NCI-H510A (cell line): ENCODE measurements at regions not wholly inside any gene's neighbourhood (a gene's known extent, or its start where the extent isn't known, plus 50 kb on each side); places are given as distances from the start of the nearest gene placed in this dataset.
"Not testable (repeated sequence)": the region's sequence is repeated elsewhere in the genome, so short reads cannot be mapped to it uniquely, and the experiment has no call there.

Experiments used
- DNase-seq: peaks from one replicate; lab custom pipeline; 2025; lab: John Stamatoyannopoulos, UW

- DNase-seq, result no peak
Observed at GRCh38 chr3:18189282-18190050, 235.7 kb downstream of the SATB1 start.

- no peak for DNase-seq
Observed at GRCh38 chr3:18188491-18188890, 236.6 kb downstream of the SATB1 start.

GRCh38 chr3:18185624-18186023, 239.5 kb downstream of the SATB1 start:
- no peak for DNase-seq

GRCh38 chr3:18182923-18183322, 242.2 kb downstream of the SATB1 start:
- not testable (repeated sequence) for DNase-seq

- DNase-seq, result no peak
Observed at GRCh38 chr3:18179521-18179920, 245.6 kb downstream of the SATB1 start.

GRCh38 chr3:18177271-18177670, 247.9 kb downstream of the SATB1 start:
- no peak for DNase-seq

GRCh38 chr3:18173891-18174290, 251.2 kb downstream of the SATB1 start:
- DNase-seq, result not testable (repeated sequence)

GRCh38 chr3:18159681-18160080, 265.5 kb downstream of the SATB1 start:
- DNase-seq, result no peak

GRCh38 chr3:18153571-18154173, 271.5 kb downstream of the SATB1 start:
- no peak for DNase-seq

- DNase-seq, result no peak
Observed at GRCh38 chr3:18151199-18151598, 273.9 kb downstream of the SATB1 start.

- DNase-seq, result no peak
Observed at GRCh38 chr3:18149935-18150334, 275.2 kb downstream of the SATB1 start.

- no peak for DNase-seq
Observed at GRCh38 chr3:18149386-18149785, 275.8 kb downstream of the SATB1 start.

GRCh38 chr3:18144571-18144970, 280.6 kb downstream of the SATB1 start:
- no peak for DNase-seq

GRCh38 chr3:18143258-18143780, 281.8 kb downstream of the SATB1 start:
- DNase-seq, result no peak

GRCh38 chr3:18137958-18138357, 287.2 kb downstream of the SATB1 start:
- DNase-seq, result no peak

- no peak for DNase-seq
Observed at GRCh38 chr3:18135060-18135814, 289.9 kb downstream of the SATB1 start.

GRCh38 chr3:18134386-18135059, 290.6 kb downstream of the SATB1 start:
- no peak for DNase-seq

GRCh38 chr3:18132991-18133390, 292.1 kb downstream of the SATB1 start:
- DNase-seq, result no peak

- DNase-seq, result no peak
Observed at GRCh38 chr3:18127859-18128681, 297.1 kb downstream of the SATB1 start.

- DNase-seq, result no peak
Observed at GRCh38 chr3:18127174-18127858, 297.8 kb downstream of the SATB1 start.

- no peak for DNase-seq
Observed at GRCh38 chr3:18126772-18127171, 298.4 kb downstream of the SATB1 start.
